T-cell (primary cell): ENCODE measurements at regions not wholly inside any gene's neighbourhood (a gene's known extent, or its start where the extent isn't known, plus 50 kb on each side); places are given as distances from the start of the nearest gene placed in this dataset.

ENCODE experiments used
- ATAC-seq, 4 experiments: fragments of 200-7000 bp in 3 of 4; fragments of 150-1000 bp in 1 of 4; cut with Tn5 transposase; replicated peaks in 1 of 4; 1 replicate in 3 of 4; 2 replicates in 1 of 4; pipeline ENCODE4 v1.10.0; 2021; ENCODE audit warnings: moderate library complexity in 3 of 4, mild to moderate bottlenecking in 2 of 4, moderate number of reproducible peaks in 1 of 4
- CTCF ChIA-PET, 2 donors: fragments of 300-600 bp; sonication (Branson Sonifier 250); formaldehyde crosslinking; loops; one replicate each; lab custom pipeline; 2022; ENCODE audit warnings: antibody characterized with exemption in 2 of 2; lab: Charles Lee
- POLR2A ChIA-PET, 2 donors: fragments of 300-600 bp; sonication (Branson Sonifier 250); formaldehyde crosslinking; loops; one replicate each; lab custom pipeline; 2022; ENCODE audit warnings: antibody characterized with exemption in 2 of 2; lab: Charles Lee
- DNase-seq, 35 experiments: peaks; one replicate each; pipeline versions ENCODE4 v3.0.0 to v3.0.0-alpha.2; 2013 to 2023
- H3K27ac ChIP-seq: one replicate; pipeline ENCODE4 v1.5.1; 2013; ENCODE audit warnings: low read length
- H3K27me3 ChIP-seq, 2 experiments: replicated peaks in 1 of 2; 1 replicate in 1 of 2; 2 replicates in 1 of 2; pipeline versions ENCODE4 v1.6.1 to v1.7.0; 2013; ENCODE audit warnings: low read length in 1 of 2, mixed read lengths in 1 of 2; ENCODE audit not compliant: control insufficient read depth in 2 of 2, insufficient read depth in 2 of 2; ENCODE audit errors: extremely low read depth in 1 of 2
- H3K36me3 ChIP-seq, 2 donors: 1 replicate in 1 of 2; 2 replicates in 1 of 2; pipeline versions ENCODE4 v1.6.1 to v1.7.0; 2013; ENCODE audit warnings: low read length in 1 of 2; ENCODE audit not compliant: control insufficient read depth in 2 of 2, insufficient read depth in 1 of 2; ENCODE audit errors: extremely low read depth in 1 of 2
- H3K4me1 ChIP-seq, 2 experiments: 1 replicate in 1 of 2; 2 replicates in 1 of 2; pipeline versions ENCODE4 v1.6.1 to v1.7.0; 2013; ENCODE audit warnings: low read length in 2 of 2, mixed read lengths in 1 of 2; ENCODE audit not compliant: insufficient read depth in 2 of 2, control insufficient read depth in 1 of 2; ENCODE audit errors: extremely low read depth in 1 of 2
- H3K4me3 ChIP-seq, 2 donors: 1 replicate in 1 of 2; 2 replicates in 1 of 2; pipeline versions ENCODE4 v1.5.1 to v1.7.0; 2013; ENCODE audit warnings: mild to moderate bottlenecking in 2 of 2, low read length in 1 of 2, moderate library complexity in 1 of 2; ENCODE audit not compliant: control insufficient read depth in 1 of 2; ENCODE audit errors: extremely low read depth in 1 of 2
- H3K9me3 ChIP-seq: 2 replicates; pipeline ENCODE4 v1.7.0; 2013
- H3K27ac Mint-ChIP-seq, 2 donors: one replicate each; pipeline ENCODE4 v1.8.0; 2020 to 2021; ENCODE audit warnings: mild to moderate bottlenecking in 2 of 2, mixed read lengths in 2 of 2
- H3K27me3 Mint-ChIP-seq, 2 donors: one replicate each; pipeline ENCODE4 v1.8.0; 2021 to 2022; ENCODE audit warnings: mixed read lengths in 2 of 2
- H3K36me3 Mint-ChIP-seq: one replicate; pipeline ENCODE4 v1.8.0; 2021; ENCODE audit warnings: mixed read lengths
- H3K4me1 Mint-ChIP-seq, 3 donors: one replicate each; pipeline ENCODE4 v1.8.0; 2020 to 2022; ENCODE audit warnings: mixed read lengths in 3 of 3, mild to moderate bottlenecking in 1 of 3
- H3K4me3 Mint-ChIP-seq, 3 donors: one replicate each; pipeline ENCODE4 v1.8.0; 2020 to 2022; ENCODE audit warnings: mild to moderate bottlenecking in 3 of 3, mixed read lengths in 3 of 3, moderate library complexity in 3 of 3
- H3K9me3 Mint-ChIP-seq, 3 donors: one replicate each; pipeline ENCODE4 v1.8.0; 2020 to 2022; ENCODE audit warnings: mixed read lengths in 3 of 3
- WGBS: methylation state at CpG from one replicate; pipeline ENCODE4 v1.1.5; 2013; ENCODE audit warnings: missing lambda C conversion rate; ENCODE audit not compliant: insufficient coverage; 5-methylcytosine and 5-hydroxymethylcytosine counted together

GRCh38 chr11:92406472-92406871, 181.9 kb downstream of the FAT3 start:
- ChIA-PET CTCF (no interaction called here), POLR2A (no interaction called here)
- Histone ChIP-seq H3K27me3 (no peaks in the 10 kb centered on the region), H3K4me3 (no peak overlapping the region), H3K27ac (no peak overlapping the region), H3K4me1 (no peaks in the 10 kb centered on the region), H3K36me3 (no peaks in the 10 kb centered on the region), H3K9me3 (no peaks in the 10 kb centered on the region)
- no peaks in the 10 kb centered on the region for H3K36me3 Mint-ChIP-seq
- H3K9me3 Mint-ChIP-seq: peaks cover 0 to 8% (median 7%) of the 10 kb centered on the region in 3 donors
- no peak overlapping the region for H3K4me3 Mint-ChIP-seq
- no peak for ATAC-seq
- WGBS: no CpG with 5 or more reads among the region's 2 CpGs
- no peak for DNase-seq
- no peaks in the 10 kb centered on the region for H3K27me3 Mint-ChIP-seq
- H3K27ac Mint-ChIP-seq: no peak overlapping the region
- no peaks in the 10 kb centered on the region for H3K4me1 Mint-ChIP-seq

DNA sequence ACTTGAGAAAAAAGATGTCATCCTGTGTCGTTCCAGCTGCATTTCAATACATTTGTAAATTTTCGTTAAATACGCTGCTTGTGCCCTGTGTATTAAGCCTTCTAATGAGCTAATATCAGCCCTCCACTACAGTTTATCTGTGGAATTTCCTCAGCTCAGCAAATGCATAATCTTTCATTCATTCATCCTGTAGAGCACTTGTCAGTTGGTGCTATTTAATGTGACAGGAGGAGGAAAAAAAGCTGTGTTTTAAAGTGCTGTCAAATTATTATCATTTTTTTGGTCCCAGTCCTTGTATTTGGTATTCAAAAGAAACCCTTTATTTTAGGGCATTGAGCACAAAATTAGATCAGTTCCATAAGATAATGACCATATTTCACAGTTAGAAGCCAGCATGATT, 184.7 kb downstream of the FAT3 start:
- Histone ChIP-seq H3K4me1 (no peaks in the 10 kb centered on the region), H3K9me3 (no peaks in the 10 kb centered on the region), H3K4me3 (no peak overlapping the region), H3K27me3 (no peaks in the 10 kb centered on the region), H3K36me3 (no peaks in the 10 kb centered on the region), H3K27ac (no peak overlapping the region)
- no peak overlapping the region for H3K27ac Mint-ChIP-seq
- peaks cover 0 to 11% (median 4%) of the 10 kb centered on the region in 3 donors for H3K9me3 Mint-ChIP-seq
- no peaks in the 10 kb centered on the region for H3K36me3 Mint-ChIP-seq
- no peaks in the 10 kb centered on the region for H3K27me3 Mint-ChIP-seq
- CTCF ChIA-PET: no interaction called here
- no peak for DNase-seq
- 90% methylated on average over 3 of the region's 3 CpGs for WGBS
- POLR2A ChIA-PET: no interaction called here
- H3K4me3 Mint-ChIP-seq: no peak overlapping the region
- H3K4me1 Mint-ChIP-seq: peaks cover 0 to 3% (median 0%) of the 10 kb centered on the region in 3 donors
- ATAC-seq: no peak

GRCh38 chr11:92409956-92410355, 185.3 kb downstream of the FAT3 start:
- no peaks in the 10 kb centered on the region for H3K27me3 Mint-ChIP-seq
- ChIA-PET CTCF (no interaction called here), POLR2A (no interaction called here)
- ATAC-seq (no peak), DNase-seq (no peak)
- no peaks in the 10 kb centered on the region for H3K36me3 Mint-ChIP-seq
- Histone ChIP-seq H3K27me3 (no peaks in the 10 kb centered on the region), H3K4me1 (no peaks in the 10 kb centered on the region), H3K9me3 (no peaks in the 10 kb centered on the region), H3K27ac (no peak overlapping the region), H3K36me3 (no peaks in the 10 kb centered on the region), H3K4me3 (no peak overlapping the region)
- H3K4me1 Mint-ChIP-seq: peaks cover 0 to 3% (median 0%) of the 10 kb centered on the region in 3 donors
- H3K4me3 Mint-ChIP-seq: no peak overlapping the region
- peaks cover 0 to 8% (median 4%) of the 10 kb centered on the region in 3 donors for H3K9me3 Mint-ChIP-seq
- 93% methylated on average over 3 of the region's 3 CpGs for WGBS
- H3K27ac Mint-ChIP-seq: no peak overlapping the region

DNA sequence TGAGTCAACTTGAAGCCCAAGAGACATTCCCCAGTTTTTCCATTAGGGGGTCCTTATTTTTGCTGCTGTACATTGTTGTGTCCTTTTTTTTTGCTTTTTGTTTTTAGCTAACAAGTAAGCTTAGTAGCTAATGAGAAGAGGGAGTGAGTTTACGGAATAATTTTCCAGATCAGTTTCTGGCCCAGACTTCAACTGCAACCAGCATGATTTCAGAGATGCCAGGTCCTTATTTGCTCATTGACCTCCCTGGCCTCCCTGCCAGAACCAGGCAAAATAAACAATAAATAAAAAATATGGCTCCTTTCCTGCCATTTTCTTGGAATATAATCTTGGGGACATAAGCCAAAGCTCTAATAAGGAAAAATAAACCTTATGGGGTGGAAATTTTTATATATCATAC, 185.9 kb downstream of the FAT3 start:
- Histone ChIP-seq H3K27me3 (no peaks in the 10 kb centered on the region), H3K4me3 (no peak overlapping the region), H3K9me3 (no peaks in the 10 kb centered on the region), H3K36me3 (no peaks in the 10 kb centered on the region), H3K4me1 (no peaks in the 10 kb centered on the region), H3K27ac (no peak overlapping the region)
- H3K9me3 Mint-ChIP-seq: peaks cover 0 to 7% (median 4%) of the 10 kb centered on the region in 3 donors
- CTCF ChIA-PET: no interaction called here
- ATAC-seq (no peak), DNase-seq (no peak)
- no peaks in the 10 kb centered on the region for H3K36me3 Mint-ChIP-seq
- no peak overlapping the region for H3K4me3 Mint-ChIP-seq
- H3K27me3 Mint-ChIP-seq: no peaks in the 10 kb centered on the region
- no peak overlapping the region for H3K27ac Mint-ChIP-seq
- peaks cover 0 to 3% (median 0%) of the 10 kb centered on the region in 3 donors for H3K4me1 Mint-ChIP-seq
- WGBS: no CpG with 5 or more reads among the region's 1 CpG
- POLR2A ChIA-PET: no interaction called here

DNA sequence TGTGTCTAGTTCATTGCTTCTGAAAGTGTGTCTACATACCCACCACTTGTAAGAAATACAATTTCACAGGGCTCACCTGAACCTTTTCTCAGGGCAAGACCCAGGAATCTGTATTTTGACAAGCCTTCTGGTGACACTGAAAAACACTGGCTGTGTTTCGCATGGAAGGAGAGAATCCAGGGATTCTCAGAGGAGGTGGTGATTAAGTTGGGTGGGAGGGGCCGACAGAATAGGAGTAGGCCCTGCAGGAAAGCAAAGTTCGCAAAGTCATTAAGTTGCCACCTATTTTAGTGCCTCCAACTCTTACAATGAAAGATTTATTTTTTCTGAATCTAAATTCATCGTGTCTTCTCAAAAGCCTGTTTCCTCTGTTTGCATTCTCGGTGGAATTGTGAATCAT, 186.8 kb downstream of the FAT3 start:
- Mint-ChIP-seq H3K9me3 (peaks cover 0 to 7% (median 4%) of the 10 kb centered on the region in 3 donors), H3K4me3 (no peak overlapping the region), H3K4me1 (peaks cover 0 to 3% (median 0%) of the 10 kb centered on the region in 3 donors), H3K27me3 (no peaks in the 10 kb centered on the region), H3K27ac (no peak overlapping the region), H3K36me3 (no peaks in the 10 kb centered on the region)
- Histone ChIP-seq H3K4me1 (no peaks in the 10 kb centered on the region), H3K4me3 (no peak overlapping the region), H3K27ac (no peak overlapping the region), H3K9me3 (no peaks in the 10 kb centered on the region), H3K36me3 (no peaks in the 10 kb centered on the region), H3K27me3 (no peaks in the 10 kb centered on the region)
- WGBS: 100% methylated on average over 1 of the region's 5 CpGs
- POLR2A ChIA-PET: no interaction called here
- CTCF ChIA-PET: no interaction called here
- no peak for DNase-seq
- ATAC-seq: no peak

GRCh38 chr11:92413757-92414513, 189.3 kb downstream of the FAT3 start:
- no peak for DNase-seq
- H3K27me3 Mint-ChIP-seq: no peaks in the 10 kb centered on the region

More at GRCh38 chr11:92413757-92414513, 189.3 kb downstream of the FAT3 start:
- Mint-ChIP-seq H3K36me3 (no peaks in the 10 kb centered on the region), H3K27ac (no peak overlapping the region), H3K4me3 (no peak overlapping the region), H3K4me1 (peaks cover 0 to 3% (median 0%) of the 10 kb centered on the region in 3 donors), H3K9me3 (peaks cover 0 to 7% (median 4%) of the 10 kb centered on the region in 3 donors)
- no peak overlapping the region for H3K4me3 ChIP-seq
- H3K36me3 ChIP-seq: no peaks in the 10 kb centered on the region
- ChIA-PET CTCF (no interaction called here), POLR2A (no interaction called here)
- H3K9me3 ChIP-seq: no peaks in the 10 kb centered on the region
- no peaks in the 10 kb centered on the region for H3K4me1 ChIP-seq
- no peaks in the 10 kb centered on the region for H3K27me3 ChIP-seq
- 60% methylated on average over 1 of the region's 7 CpGs for WGBS
- no peak overlapping the region for H3K27ac ChIP-seq
- ATAC-seq: no peak
